ENCODE measurements at regions not wholly inside any gene's neighbourhood (a gene's known extent, or its start where the extent isn't known, plus 50 kb on each side); places are given as distances from the start of the nearest gene placed in this dataset.

DNA sequence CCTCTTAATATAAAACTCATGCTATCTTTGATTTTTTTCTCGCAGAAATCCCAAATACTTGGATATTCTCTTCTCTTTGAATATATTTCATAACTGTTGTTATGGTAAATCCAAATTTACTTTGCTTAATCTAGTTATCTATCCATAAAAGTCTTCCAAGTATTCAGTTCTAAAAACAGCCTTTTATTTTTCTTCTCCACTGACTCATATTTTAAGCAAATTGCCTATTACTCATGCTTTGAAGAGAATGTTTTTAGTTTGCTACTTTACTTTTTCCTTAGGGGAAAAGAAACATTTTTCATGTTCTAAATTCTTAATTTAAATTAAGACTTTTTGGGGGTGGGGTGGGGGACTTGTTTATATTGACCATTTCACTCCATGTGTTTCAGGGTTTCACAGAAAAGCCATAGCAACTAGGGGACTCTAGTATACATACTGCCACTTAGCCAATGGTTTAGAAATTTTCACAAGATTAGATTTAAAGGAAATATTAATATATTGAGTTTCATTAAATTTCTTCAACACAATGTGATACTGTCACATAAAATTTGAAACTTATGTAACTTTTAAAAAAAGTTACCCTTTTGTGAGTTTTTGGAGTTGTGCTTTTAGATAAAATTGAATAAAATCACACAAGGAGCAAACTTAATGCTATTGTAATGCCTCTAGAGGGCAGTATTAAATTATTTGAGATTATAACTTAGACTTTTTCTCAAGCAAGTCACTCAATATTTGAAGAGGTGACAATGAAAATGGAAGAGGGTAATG lies 545.8 kb upstream of the ARRDC3 start:
- BruUV-seq (replicated peaks), result no TSS peak
- H3K27ac ChIP-seq (ENCODE audit: insufficient read depth, low read depth, low read length), result no peak overlapping the region
- no peaks in the 10 kb centered on the region for H3K9me1 ChIP-seq (replicated peaks; ENCODE audit: control insufficient read depth, extremely low read depth, insufficient read depth, low read length)
- DNase-seq (ENCODE audit: low read depth, low spot score) (peak; percentile 28), FAIRE-seq (no peak)
- no peaks in the 10 kb centered on the region for H3K9me3 ChIP-seq (replicated peaks; ENCODE audit: control insufficient read depth, insufficient read depth, low read length)
- no peaks in the 10 kb centered on the region for H4K20me1 ChIP-seq (replicated peaks; ENCODE audit: control insufficient read depth, extremely low read depth, insufficient read depth, low read length)
- TF ChIP-seq, protein P1, sequence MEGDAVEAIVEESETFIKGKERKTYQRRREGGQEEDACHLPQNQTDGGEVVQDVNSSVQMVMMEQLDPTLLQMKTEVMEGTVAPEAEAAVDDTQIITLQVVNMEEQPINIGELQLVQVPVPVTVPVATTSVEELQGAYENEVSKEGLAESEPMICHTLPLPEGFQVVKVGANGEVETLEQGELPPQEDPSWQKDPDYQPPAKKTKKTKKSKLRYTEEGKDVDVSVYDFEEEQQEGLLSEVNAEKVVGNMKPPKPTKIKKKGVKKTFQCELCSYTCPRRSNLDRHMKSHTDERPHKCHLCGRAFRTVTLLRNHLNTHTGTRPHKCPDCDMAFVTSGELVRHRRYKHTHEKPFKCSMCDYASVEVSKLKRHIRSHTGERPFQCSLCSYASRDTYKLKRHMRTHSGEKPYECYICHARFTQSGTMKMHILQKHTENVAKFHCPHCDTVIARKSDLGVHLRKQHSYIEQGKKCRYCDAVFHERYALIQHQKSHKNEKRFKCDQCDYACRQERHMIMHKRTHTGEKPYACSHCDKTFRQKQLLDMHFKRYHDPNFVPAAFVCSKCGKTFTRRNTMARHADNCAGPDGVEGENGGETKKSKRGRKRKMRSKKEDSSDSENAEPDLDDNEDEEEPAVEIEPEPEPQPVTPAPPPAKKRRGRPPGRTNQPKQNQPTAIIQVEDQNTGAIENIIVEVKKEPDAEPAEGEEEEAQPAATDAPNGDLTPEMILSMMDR (IDR thresholded peaks at IDR 0.05; ENCODE audit: extremely low read depth in 1 of 2, insufficient read depth in 1 of 2, low read depth in 1 of 2, low read length in 2 of 2), result peak in 1 of 2 donors; percentile 25
- TF ChIP-seq EZH2 (IDR thresholded peaks at IDR 0.05; ENCODE audit: borderline replicate concordance, low read depth, low read length, severe bottlenecking), result no peak
- intact Hi-C loops (cut with micrococcal nuclease), result loop anchor here (5.0 kb wide), 2 partner anchors 427 to 1978 kb away; no protein-coding TSS in a partner anchor
- H3K36me3 ChIP-seq (ENCODE audit: control insufficient read depth in 2 of 2, extremely low read depth in 1 of 2, insufficient read depth in 2 of 2, low read length in 2 of 2), result no peaks in the 10 kb centered on the region
- no peaks in the 10 kb centered on the region for H3K79me2 ChIP-seq (ENCODE audit: control insufficient read depth, insufficient read depth, low read length)
- ChIA-PET CTCF (interaction anchor here (0.6 to 1.9 kb wide), 18 partner anchors 8 to 1983 kb away, joined by 3 to 10 read pairs (median 3); no protein-coding TSS in a partner anchor), POLR2A (no interaction called here)
- no peak overlapping the region for H3K4me2 ChIP-seq (ENCODE audit: insufficient read depth, low read length)
- no peak overlapping the region for H3K4me3 ChIP-seq (replicated peaks in 1 of 3; ENCODE audit: insufficient read depth in 1 of 3, low read depth in 1 of 3, low read length in 3 of 3)
- no peak overlapping the region for H2AFZ ChIP-seq (ENCODE audit: low read depth, low read length)
- dilution Hi-C loops (cut with MboI; ENCODE audit: extremely low pct_ligation_motif_present, low sequenced_read_pairs), result no loop called here
- no peaks in the 10 kb centered on the region for H3K27me3 ChIP-seq (ENCODE audit: control insufficient read depth in 2 of 2, insufficient read depth in 2 of 2, low read length in 2 of 2)
- H3K9ac ChIP-seq (replicated peaks; ENCODE audit: extremely low read depth, insufficient read depth, low read length), result no peak overlapping the region
- H3K4me1 ChIP-seq (ENCODE audit: control insufficient read depth, extremely low read depth, insufficient read depth, low read length), result no peaks in the 10 kb centered on the region

GRCh38 chr5:91927439-91927838 lies 544.3 kb upstream of the ARRDC3 start:
- ChIA-PET POLR2A (no interaction called here), CTCF (interaction anchor here (0.5 to 0.9 kb wide), 3 partner anchors 1874 to 1988 kb away, joined by 3 read pairs; no protein-coding TSS in a partner anchor)
- no TSS peak for BruUV-seq (replicated peaks)
- Histone ChIP-seq H3K4me1 (ENCODE audit: control insufficient read depth, extremely low read depth, insufficient read depth, low read length) (no peaks in the 10 kb centered on the region), H3K9ac (replicated peaks; ENCODE audit: extremely low read depth, insufficient read depth, low read length) (no peak overlapping the region), H3K79me2 (ENCODE audit: control insufficient read depth, insufficient read depth, low read length) (no peaks in the 10 kb centered on the region), H3K4me2 (ENCODE audit: insufficient read depth, low read length) (no peak overlapping the region), H3K9me3 (replicated peaks; ENCODE audit: control insufficient read depth, insufficient read depth, low read length) (no peaks in the 10 kb centered on the region), H3K36me3 (ENCODE audit: control insufficient read depth in 2 of 2, extremely low read depth in 1 of 2, insufficient read depth in 2 of 2, low read length in 2 of 2) (no peaks in the 10 kb centered on the region), H3K27ac (ENCODE audit: insufficient read depth, low read depth, low read length) (no peak overlapping the region), H2AFZ (ENCODE audit: low read depth, low read length) (no peak overlapping the region), H3K9me1 (replicated peaks; ENCODE audit: control insufficient read depth, extremely low read depth, insufficient read depth, low read length) (no peaks in the 10 kb centered on the region), H4K20me1 (replicated peaks; ENCODE audit: control insufficient read depth, extremely low read depth, insufficient read depth, low read length) (no peaks in the 10 kb centered on the region), H3K4me3 (replicated peaks in 1 of 3; ENCODE audit: insufficient read depth in 1 of 3, low read depth in 1 of 3, low read length in 3 of 3) (no peak overlapping the region), H3K27me3 (ENCODE audit: control insufficient read depth in 2 of 2, insufficient read depth in 2 of 2, low read length in 2 of 2) (no peaks in the 10 kb centered on the region)
- DNase-seq (ENCODE audit: low read depth, low spot score) (no peak), FAIRE-seq (no peak)
- intact Hi-C loops (cut with micrococcal nuclease) (loop anchor here (5.0 kb wide), 2 partner anchors 425 to 1980 kb away; no protein-coding TSS in a partner anchor), dilution Hi-C loops (cut with MboI; ENCODE audit: extremely low pct_ligation_motif_present, low sequenced_read_pairs) (no loop called here)
- no peak for TF ChIP-seq FOS (IDR thresholded peaks at IDR 0.05; ENCODE audit: borderline replicate concordance, insufficient read depth, low read length)
- TF ChIP-seq, protein P1 (IDR thresholded peaks at IDR 0.05; ENCODE audit: extremely low read depth in 1 of 2, insufficient read depth in 1 of 2, low read depth in 1 of 2, low read length in 2 of 2), result no peak
- no peak for TF ChIP-seq EZH2 (IDR thresholded peaks at IDR 0.05; ENCODE audit: borderline replicate concordance, low read depth, low read length, severe bottlenecking)
- no peak for TF ChIP-seq MAX (IDR thresholded peaks at IDR 0.05; ENCODE audit: insufficient read depth, insufficient read length)

Measured in endothelial cell of umbilical vein (primary cell).